HG03108 (cell line): ENCODE measurements at regions not wholly inside any gene's neighbourhood (a gene's known extent, or its start where the extent isn't known, plus 50 kb on each side); places are given as distances from the start of the nearest gene placed in this dataset.

Experiments
- ATAC-seq: cut with Tn5 transposase; IDR thresholded peaks from one replicate; pipeline ENCODE4 v1.9.1; 2021; ENCODE audit warnings: moderate library complexity; ENCODE audit not compliant: unreplicated experiment

DNA sequence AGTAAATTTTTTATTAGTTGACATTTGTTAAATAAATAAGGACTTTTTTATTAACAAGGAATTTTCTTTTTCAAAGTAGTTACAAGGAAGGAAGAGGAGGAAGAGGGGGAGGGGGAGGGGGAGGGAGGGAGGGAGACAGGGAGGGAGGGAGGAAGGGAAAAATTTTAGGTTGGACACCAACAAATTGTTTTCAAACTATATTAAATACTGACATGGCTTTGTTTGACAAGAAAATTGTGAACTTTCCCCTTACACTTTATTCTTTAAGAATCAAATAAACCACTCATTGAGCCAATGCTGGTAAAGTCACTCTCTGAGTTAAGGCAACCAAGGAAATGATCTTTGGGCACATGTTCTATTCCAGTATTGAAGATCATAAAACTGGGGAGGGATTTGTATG is 115.7 kb upstream of the PPP2R3A start:
- no peak for ATAC-seq

DNA sequence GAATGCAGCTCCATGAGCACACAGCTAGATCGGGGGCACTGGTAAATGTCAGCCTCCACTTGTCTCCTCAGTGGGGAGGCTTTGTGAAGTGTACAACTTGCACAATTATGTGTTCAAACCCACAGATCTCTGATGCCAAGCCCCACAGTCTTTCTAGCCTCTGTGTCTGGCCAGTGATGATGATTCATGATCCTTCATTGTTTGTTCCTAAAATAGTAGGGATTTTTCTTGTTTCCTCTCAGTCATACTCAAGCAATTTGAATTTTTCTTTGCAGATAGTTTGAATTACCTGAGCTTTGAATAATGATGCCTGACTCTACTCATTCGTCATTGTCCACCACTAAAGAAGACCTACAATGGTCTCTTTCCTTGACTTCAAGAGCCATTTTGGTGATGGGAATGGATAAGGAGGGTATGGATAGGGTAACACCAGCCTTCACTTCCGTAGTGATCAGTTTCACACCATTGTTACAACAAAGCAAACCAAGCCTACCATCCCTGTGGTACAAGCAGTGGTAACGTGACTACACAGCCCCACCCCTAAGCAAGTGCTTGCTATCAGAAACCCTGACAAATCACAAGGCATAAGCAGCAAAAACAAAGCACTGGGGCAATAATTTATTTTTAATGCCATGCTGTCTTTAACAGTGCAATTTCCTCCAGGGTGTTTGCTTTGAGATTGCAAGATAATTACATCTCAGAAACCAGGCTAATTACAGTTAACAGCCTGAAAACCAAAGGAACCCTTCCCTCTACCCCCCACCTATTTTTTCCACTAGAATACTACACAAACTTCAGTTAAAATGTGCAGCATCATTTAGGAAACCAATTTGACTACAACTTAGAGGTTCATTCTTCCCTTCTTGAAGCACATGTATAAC is 114.1 kb upstream of the PPP2R3A start:
- ATAC-seq: no peak

DNA sequence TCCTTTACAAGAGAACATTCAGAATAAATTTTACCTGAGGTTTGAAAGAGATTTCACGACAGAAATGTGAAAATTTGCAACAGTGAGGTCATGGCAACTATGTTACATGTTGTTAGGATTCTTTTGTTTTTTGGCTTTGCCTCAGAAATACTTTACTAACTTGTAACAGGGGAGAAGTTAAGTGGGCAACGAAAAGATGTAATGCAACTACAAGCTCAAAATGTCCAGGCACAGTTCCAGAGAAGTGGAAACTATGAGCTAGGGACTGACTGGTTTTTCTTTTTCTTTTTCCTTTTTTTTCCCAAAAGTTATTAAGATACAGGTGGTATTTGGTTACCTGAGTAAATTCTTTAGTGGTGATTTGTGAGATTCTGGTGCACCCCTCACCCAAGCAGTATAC is 111.5 kb upstream of the PPP2R3A start:
- no peak for ATAC-seq

DNA sequence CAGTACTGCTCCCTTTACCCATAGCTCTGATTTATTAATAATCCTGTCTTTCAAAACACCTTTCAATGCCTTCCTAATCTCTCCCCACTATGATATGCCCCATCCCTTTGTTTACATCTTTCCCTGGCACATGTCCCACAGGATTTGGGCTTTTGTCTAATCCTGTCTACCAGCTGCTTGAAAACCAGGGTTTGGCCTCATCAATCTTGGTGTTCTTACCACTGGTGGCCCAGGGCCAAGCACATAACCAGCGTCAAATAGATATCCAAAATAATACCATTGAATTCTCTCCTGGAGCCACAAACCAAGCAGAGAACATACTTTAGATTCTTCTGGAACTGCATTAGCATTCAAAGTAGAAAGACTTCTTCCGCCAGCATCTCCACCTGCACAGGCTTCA is 104.8 kb upstream of the PPP2R3A start:
- no peak for ATAC-seq

DNA sequence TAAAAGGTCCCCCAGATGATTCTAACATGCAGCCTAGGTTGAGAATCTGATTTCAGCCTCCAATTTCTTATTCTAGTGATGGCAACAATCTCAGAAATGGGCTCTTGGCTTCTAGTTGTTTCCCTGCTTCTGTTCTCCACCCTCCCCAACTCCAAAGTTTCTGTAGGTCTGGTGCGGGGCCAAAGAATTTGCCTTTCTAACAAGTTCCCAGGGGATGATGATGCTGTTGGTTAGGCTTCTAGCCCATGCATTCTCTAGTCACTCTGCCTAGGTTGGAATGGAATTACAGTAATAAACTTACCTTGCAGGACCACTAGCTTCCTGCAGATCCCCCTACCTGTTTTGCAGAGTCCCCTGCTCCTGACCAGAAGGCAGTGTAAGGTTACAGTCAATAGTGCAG is 103.2 kb upstream of the PPP2R3A start:
- no peak for ATAC-seq

DNA sequence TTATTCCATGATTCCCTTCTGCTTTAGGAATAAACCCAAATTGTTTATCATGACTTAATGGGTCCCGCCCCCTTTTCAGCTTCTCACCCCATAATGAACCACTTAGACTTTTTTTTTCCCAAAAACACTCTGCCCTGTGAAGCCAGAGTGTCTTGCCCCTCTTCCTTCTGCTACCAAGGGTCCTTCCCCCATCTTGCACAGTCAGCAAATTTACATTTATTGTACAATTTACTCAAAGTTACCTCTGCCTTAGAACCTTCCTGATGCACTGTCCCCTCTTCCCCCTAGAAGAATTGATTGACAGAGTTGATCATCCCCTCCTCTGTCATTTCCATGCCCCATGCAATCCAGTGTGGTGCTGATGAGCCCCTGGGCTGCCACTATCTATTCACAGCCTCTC is 101.5 kb upstream of the PPP2R3A start:
- ATAC-seq: no peak

DNA sequence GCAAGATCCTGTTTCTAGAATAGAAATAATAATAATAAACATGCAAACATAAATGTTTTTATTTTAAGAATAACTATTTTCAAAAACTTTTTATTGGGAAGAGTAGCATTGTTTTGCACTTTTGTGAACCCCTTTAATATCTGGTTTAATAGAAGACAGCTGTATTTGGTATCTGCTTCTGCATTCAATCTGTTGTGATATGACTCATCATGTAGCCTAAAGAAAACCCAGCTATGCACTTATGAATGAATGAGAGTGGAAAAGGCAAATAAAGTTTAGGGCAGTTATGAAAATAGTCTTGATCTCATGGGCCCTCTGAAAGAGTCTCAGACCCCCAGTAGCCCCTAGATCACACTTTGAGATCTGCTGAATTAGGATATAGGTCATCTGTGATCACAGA is 100.4 kb upstream of the PPP2R3A start:
- no peak for ATAC-seq

DNA sequence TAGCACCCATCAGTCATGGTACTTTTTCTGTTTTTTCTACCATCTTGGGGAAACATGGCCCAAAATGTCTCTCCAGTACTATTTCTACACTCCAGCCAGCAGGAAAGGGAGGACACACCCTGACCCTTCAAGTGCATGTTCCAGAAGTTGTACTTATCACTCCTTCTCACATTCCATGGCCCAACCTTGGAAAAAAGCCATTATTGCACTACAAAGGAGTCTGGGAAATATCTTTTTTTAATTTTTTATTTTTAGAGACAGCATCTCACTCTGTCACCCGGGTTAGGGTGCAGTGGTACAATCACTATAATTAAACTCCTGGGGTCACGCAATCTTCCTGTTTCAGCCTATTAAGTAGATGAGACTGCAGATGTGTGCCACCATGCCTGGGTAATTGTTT is 100.0 kb upstream of the PPP2R3A start:
- ATAC-seq: no peak

DNA sequence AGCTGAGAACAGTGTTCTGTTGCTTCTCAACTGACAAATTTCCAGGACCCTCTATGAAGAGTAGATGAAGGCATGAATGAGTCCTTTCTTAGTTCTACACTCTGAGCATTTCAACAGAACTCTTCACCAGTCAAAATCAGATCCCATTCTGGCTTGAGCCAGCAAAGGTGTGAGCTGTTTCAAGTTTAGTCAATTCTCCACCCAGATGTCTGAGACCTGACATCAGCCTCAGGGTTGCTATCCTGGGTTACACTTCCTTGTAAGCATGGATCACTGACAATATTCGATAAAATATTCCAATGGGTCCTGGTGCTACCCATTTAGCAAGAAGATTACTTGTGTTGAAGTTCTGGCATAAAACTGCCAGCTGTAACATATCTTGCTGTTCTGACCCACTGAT is 97.6 kb upstream of the PPP2R3A start:
- no peak for ATAC-seq

DNA sequence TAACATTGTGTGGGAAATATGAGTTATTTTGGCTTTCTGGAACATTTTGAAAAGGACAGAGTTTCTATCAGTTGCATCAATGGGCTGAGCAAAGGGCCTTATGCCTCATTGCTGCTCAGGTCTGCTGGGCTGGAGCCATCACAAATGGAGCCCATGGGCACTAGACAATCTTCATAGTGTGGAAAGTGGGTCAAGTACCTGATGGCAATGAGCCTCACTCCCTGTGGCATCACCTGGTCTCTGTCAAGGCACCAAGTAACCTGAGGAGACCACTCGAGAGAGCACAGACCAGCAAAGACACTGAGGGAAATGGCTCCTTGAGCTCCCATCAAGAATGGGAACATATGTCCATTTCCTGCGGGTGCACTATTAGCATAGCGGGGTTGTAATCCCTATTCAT is 96.7 kb upstream of the PPP2R3A start:
- no peak for ATAC-seq

DNA sequence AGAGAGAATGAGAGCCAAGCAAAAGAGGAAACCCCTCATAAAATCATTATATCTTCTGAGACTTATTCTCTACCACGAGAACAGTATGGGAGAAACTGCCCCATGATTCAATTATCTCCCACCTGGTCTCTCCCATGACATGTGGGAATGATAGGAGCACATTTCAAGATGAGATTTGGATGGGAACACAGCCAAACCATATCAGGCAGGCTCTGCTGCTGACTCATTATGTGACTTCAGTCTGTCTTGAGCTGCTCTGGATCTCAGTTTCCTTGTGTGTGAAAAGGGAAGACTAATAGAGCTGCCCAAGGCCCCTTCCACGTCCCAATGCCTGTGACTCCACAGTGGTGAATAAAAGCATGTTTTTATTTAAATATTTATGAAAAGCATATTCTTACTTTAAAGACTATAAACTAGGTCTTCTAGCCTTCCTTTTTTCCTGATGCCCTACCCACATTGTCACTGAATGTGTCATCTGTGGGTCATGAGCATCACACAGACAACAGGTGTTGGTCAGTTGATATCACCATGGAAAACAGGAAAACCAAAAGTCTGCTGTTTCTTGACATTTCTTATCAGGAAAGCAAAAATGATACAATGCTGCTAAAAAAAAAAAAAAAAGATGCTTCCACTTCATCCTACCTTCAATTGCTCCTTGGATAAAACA is 96.0 kb upstream of the PPP2R3A start:
- ATAC-seq: no peak

DNA sequence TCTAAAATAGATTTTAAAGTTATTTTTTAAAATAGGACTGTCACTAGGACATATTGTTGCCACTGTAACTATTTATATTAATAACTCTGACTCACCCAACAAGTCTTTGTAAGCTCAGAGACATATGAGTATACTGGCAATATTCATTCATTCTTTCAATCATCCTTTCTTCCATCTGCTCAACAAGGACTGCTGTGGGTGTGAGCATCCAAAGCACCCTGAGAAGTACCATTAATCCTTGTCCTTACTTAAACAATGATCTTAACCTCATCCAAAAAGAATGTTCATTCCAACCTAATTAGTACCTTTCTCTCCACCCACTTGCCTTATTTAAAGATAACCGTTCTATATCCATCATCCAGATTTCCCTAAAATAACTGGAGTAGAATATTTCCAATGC is 94.2 kb upstream of the PPP2R3A start:
- no peak for ATAC-seq

DNA sequence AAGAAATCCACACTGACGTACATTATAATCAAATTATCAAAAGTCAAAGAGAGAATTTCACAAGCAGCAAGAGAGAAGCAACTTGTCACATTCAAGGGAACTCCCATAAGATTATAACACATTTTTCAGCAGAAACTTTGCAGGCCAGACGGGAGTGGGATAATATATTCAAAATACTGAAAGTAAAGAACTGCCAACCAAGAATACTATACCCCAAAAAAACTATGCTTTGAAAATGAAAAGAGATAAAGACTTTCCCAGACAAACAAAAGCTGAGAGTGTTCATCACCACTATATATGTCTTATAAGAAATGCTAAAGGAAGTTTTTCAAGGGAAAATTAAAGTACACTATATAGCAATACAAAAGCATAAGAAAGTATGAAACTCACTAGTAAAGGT is 91.5 kb upstream of the PPP2R3A start:
- no peak for ATAC-seq

DNA sequence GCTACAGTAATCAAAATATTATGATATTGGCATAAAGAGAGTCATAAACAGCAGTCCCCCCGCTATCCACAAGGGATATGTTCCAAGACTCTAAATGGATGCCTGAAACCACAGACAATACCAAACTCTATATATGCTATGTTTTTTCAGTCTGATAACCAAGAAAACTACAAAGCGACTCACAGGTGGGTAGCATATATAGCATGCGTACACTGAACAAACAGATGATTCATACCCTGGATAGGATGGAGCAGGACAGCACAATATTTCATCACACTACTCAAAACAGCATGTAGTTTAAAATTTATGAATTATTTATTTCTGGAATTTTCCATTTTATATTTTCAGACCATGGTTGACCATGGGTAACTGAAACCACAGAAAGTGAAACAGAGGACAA is 87.0 kb upstream of the PPP2R3A start:
- ATAC-seq: no peak

DNA sequence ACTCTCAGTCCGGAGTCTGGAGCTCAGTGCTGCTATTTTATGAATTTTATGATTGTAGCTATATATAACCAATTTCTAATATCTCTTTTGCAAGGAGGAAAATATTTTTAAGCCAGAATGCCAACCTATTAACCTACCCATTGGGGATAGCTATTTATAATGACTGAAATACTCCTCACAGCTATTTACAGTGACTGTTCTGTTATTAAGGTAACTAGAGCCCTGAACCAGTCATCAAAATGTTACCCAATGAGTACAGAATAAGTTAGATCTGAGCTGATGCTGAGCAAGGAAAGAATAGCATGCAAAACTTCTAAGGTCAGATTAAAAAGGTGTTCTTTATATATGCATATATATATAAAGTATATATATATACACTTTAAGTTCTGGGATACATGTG is 79.6 kb upstream of the PPP2R3A start:
- ATAC-seq: no peak

DNA sequence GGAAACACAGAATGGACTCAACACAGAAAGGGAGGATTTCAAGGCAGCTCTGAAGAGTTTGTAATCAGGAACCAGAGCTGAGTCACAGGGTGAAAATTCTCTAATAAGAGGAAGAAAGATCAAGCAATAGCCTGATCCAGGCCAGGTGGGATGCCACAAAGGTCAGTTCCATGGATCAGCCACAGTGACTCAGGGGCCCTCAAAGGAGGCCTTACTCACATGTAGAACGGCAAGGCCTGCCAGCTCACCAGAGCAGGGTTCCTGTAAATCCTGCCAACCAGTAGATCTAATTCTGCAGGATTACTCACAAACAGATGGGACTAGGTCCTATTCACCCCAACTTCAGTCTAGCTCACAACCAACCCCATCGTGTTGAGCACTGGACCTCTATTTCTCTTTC is 78.3 kb upstream of the PPP2R3A start:
- no peak for ATAC-seq

DNA sequence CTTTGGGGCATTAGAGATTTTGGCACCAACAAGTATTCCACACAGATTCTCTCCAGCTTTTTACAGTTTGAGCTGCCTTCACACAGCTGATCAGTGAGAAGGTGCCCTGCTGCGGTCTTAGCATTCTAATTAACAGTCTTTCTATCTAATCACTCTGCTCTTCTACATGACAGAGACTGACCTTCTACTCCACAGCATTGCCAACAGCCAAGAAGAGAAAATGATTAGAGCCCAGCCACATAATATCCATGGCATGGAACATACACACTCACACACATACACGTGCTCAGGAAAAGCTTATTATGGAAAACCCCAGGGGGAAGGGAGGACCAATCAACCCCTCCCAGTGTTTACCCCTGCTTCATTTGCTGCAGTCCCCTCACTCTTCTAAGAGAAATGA is 76.1 kb upstream of the PPP2R3A start:
- no peak for ATAC-seq

DNA sequence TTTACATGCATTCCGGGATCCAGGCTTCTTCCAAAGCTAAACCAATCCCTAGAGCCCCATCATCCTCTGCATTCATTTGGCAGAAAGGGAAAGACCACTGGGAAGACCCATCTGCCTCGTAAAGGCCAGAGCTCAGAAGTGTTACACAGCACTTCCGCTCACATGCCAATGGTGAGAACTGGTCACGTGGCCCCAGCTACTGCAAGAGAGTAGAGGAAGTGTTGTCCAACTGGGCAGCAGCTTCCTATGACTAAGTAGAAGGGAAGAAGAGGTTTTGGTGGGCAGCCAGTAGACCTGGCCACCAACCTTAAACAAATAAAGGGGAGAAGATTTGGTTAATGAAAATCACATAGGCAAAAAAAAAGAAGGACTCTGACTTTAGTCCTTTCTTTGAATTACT is 74.4 kb upstream of the PPP2R3A start:
- ATAC-seq: no peak

DNA sequence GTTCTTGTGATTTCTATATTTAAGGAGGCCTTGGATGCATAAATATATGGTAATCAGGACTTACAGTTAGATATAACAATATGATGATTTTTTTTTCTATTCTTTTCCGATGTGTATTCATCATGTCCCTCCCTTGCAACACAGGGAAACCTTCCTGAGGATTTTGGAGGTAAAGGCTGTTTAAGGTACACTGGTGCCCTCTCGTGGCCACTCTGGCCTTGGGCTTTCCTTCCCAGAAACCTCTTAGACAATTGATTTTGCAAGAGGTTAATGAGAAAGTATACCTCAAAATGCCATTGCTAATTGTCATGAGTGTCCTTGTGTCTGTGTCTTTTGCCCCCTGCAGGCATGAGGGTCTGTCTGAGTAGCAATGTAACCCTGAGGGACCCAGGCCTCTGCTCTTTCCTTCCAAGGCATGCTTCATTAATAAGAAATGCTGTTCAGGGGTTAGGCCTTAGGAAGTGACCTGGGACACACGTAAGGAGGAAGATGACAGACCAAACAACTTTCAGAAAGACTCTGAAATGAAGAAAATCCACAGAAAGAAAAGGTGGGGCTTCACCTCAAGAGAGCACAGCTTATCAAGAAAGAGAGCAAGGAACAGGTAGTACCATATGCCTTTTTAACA is 70.3 kb upstream of the PPP2R3A start:
- no peak for ATAC-seq

DNA sequence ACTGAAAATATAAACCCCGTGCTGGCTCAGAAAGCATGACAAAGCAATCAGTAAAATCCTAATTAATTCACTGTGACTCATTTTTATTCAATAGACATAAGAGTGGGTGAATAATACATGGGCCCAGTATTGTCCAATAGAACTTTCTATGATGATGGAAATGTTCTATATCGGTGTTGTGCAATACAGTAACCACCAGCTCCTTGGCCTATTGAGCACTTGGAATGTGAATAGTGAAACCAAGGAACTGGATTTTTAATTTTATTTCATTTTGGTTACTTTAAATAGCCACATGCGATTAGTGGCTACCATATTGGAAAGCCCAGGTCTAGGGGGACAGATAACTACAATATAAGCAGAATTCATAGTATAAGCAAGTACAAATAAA is 69.8 kb upstream of the PPP2R3A start:
- no peak for ATAC-seq

DNA sequence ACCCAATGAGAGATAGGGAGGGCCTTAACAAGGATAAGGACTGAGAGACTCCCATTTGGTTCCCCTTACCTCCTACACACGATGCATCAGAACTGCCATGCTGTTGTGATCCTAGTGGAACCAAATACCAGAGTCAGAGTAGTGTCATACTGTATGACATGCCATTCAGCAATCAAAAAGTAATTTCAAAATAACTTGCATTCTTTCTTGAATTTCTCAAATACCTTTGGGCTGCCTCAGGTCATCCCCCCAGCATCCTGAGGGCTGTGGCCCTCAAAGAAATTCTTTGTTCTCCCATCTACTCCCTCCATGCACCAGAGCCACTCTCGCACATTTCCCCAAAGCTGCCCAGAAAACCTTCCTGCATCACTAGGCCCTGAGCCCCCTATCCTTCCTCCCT is 68.9 kb upstream of the PPP2R3A start:
- no peak for ATAC-seq

DNA sequence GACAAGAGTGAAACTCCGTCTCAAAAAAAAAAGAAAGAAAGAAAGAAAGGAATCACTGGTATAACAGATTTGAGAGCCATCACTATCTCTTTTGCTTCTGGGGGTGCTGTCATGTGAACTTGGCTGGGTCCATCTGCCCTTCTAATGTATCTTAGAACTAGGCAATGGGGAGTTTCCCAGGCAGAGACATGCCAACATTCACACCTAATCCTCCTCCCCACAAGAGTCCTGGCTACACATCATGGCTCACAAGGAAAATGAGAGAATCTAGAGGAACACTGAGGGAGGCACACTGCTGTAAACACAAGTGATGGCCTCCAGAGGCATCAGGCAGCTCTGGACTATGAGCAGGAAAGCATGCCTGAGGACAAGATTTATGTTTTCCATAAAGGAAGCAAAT is 67.8 kb upstream of the PPP2R3A start:
- no peak for ATAC-seq
